DMS79 (cell line): ENCODE measurements at regions not wholly inside any gene's neighbourhood (a gene's known extent, or its start where the extent isn't known, plus 50 kb on each side); places are given as distances from the start of the nearest gene placed in this dataset.
"Not testable (repeated sequence)": the region's sequence is repeated elsewhere in the genome, so short reads cannot be mapped to it uniquely, and the experiment has no call there.

Experiments used
- DNase-seq: peaks from one replicate; lab custom pipeline; 2025; lab: John Stamatoyannopoulos, UW

GRCh38 chr2:228417526-228417925, 236.0 kb upstream of the SPHKAP start:
- DNase-seq, result no peak

GRCh38 chr2:228410061-228410460, 228.6 kb upstream of the SPHKAP start:
- no peak for DNase-seq

DNA sequence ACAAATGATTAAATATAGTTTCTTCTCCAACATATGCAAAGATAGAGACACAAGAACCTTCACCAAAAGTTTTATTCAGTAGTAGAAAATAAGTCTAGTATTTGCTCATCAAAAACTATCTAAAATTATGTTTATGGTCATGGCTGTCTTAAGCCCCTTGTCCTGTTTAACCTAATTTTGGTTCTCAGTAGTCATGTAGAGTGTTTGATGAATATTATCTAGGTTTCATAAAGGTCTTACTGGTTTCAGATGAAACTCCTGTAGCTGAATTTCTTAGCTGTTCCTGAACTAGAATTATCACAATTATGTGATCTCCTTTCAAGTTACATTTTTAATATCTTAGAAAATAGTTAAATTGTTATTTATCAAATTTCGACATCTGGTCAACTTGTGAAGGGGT, 228.0 kb upstream of the SPHKAP start:
- DNase-seq, result no peak

GRCh38 chr2:228408529-228409227, 227.2 kb upstream of the SPHKAP start:
- no peak for DNase-seq

DNA sequence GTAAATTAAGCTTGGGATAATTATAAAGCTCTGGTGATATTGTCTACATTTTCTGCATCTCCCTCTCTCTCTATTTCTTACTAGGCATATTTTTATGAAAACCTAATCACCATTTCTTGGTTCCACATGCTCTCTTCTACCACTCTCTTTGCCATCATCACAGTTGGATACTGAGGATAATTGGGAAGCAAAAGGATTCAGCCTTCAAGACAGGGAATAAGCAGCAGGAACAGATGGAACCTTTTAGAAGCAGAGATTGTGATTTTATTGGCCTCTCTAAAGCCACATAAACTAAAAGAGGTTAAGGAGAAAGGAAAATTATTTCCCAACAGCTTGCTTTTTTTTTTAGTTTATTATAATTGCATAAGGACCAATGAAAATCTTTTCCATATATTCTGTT, 226.3 kb upstream of the SPHKAP start:
- no peak for DNase-seq

GRCh38 chr2:228401065-228401912, 219.8 kb upstream of the SPHKAP start:
- no peak for DNase-seq

DNA sequence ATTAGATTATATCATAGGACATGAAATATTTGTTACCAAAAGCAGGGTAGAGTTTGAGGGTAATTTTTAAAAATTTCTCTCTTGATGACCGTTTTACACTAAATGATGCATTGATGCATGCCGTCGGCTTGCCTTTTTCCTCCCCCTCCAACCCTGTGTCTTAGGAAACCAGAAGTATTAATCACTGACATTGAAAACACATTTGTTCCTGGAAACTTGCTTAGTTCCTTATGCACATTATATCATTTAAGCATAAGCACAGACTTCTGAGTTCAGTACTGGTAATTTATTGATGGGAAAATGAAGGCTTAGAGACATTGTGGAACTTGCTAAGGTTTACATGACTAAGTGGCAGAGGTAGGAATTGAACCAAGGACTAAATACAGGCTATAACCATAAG, 206.3 kb upstream of the SPHKAP start:
- no peak for DNase-seq

DNA sequence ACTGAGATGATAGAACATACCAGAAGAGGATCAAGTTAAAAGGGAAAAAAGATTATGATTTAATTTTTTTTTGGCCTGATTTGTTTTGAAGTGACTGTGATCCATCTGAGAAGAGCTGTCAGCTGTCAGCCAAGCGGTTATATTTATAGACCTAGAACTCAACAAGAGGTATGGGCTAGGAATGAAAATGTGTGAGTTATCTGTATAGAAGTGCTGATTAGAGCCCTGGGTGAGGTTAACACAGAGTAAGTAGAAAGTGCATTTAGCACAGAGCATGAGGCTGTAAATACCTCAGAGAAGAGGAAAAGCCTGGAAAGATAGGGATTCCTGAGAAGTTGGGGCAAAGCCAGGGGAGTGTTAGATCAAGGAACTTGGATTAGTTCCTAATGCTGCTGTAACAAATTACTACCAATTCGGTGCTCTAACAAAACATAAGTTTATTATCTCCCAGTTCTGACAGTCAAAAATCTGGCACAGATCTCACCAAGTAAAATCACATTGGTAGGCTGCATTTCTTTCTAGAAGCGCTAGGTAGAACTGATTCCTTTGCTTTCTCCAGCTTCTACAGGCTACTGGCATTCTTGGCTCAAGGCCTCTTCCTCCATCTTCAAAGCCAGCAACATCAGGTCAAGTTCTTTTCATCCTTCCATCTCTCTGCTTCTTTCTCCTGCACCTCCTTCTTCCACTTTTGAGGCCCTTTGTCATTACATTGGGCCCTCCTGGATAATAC, 197.4 kb upstream of the SPHKAP start:
- DNase-seq, result no peak

GRCh38 chr2:228378233-228378632, 196.7 kb upstream of the SPHKAP start:
- DNase-seq, result no peak

DNA sequence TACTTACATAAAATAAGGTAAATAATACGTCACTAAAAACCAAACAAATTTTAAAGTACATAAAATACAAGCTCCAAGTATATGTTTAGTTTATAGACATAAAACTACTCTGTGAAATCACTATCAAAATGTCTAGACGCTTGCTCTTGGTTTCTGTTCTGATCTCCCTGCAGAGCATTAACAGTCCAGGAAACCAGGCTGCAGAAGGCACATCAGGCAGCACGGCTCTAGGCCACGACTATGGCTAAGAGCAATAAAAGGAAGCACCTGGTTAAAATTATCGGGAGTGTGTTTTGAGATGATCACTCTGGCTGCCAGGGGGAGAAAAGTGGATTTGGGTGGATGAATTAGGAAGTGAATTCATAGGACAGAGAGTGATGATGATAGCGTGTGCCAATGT, 196.0 kb upstream of the SPHKAP start:
- no peak for DNase-seq

DNA sequence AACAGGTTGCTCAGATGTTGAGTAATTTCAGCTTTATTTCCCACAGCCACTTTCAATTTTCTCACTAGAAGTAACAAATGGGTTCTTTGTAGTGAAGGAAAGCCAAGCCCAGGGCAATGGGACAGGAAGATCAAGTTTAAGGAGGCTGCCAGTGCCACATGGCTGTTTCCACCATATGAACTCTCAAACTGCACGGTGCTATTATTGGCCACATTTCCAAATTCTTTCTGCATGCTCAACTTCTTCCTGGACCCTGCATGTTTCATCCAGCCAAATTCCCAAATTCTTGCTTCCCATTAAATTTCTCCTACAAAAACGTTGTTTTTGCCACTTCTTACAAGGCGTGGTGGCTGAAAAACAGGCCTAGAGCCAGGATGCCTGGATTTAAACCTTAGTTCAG, 193.3 kb upstream of the SPHKAP start:
- no peak for DNase-seq

- DNase-seq, result no peak
Observed at GRCh38 chr2:228373191-228373590, 191.7 kb upstream of the SPHKAP start.

DNA sequence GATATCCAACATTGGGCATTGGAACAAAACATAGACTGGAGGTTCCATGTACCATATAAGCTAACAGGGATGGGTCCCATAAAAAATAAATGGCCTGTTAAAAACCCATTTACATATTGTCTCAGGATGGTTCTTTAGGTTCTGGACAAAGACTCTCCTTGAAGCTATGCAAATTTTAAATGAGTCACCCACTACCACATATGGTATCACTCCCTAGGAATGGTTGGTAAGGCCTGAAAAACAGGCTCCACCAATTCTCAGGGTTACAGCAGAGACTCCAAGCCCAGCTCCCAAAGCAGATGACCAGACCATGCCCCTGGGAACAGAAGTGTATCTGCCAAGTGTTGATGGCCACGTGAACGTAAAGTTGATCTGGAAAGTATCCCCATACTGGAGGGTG, 190.7 kb upstream of the SPHKAP start:
- DNase-seq, result no peak

- no peak for DNase-seq
Observed at GRCh38 chr2:228369400-228370031, 188.0 kb upstream of the SPHKAP start.

DNA sequence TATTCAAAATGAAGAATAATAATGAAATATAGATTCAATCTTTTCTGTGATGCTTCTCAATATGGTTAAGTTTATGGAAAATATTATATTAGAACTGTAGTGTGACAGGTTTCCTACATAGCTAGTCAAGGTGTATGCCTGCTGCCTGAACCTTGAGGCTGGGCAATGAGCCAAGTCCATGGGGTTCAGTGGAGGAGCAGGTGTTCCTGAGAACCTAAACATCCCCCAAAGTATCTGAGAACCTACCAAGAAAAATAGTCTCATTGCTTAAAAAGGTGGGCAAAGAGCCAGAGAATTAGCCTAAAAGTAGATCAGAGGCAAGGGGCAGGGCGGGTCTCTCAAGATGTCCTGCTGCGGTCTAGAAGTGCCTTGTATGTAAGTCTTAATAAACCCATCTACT, 185.9 kb upstream of the SPHKAP start:
- peak; percentile 92 for DNase-seq

DNA sequence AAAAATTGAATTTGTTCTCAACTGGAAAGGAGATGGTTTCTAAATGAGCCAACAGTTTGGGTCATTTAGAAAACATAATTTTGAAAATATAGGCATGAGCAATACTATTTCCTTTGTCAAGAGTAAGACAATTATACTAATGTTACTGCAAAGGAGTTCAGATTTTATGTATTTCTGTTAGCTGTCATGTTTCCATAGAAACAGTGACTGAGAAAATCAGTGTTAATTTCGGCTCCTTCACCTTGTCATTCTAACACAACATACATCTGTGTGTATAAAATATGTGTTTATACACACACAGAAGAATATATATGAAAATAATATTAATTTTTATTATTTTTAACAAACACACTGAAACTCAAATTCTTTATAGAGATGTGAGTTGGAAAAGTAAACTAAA, 178.0 kb upstream of the SPHKAP start:
- DNase-seq, result no peak

- DNase-seq, result no peak
Observed at GRCh38 chr2:228355897-228356296, 174.4 kb upstream of the SPHKAP start.

DNA sequence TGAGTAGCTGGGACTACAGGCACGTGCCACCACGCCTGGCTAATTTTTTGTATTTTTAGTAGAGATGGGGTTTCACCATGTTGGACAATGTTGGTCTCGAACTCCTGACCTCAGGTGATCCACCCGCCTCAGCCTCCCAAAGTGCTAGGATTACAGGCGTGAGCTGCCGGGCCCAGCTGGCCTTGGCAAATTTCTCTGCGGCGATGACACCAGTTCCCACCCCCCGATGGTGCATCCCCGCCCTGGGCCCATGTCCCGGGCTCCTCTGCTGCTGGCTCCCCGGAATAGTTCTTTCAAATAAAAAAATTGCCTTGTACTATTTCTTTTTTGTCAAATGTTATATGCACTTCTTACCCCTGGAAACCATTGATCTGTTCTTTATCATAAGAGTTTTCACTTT, 171.5 kb upstream of the SPHKAP start:
- not testable (repeated sequence) for DNase-seq

- peak; percentile 62 for DNase-seq
Observed at GRCh38 chr2:228352048-228352447, 170.6 kb upstream of the SPHKAP start.

DNA sequence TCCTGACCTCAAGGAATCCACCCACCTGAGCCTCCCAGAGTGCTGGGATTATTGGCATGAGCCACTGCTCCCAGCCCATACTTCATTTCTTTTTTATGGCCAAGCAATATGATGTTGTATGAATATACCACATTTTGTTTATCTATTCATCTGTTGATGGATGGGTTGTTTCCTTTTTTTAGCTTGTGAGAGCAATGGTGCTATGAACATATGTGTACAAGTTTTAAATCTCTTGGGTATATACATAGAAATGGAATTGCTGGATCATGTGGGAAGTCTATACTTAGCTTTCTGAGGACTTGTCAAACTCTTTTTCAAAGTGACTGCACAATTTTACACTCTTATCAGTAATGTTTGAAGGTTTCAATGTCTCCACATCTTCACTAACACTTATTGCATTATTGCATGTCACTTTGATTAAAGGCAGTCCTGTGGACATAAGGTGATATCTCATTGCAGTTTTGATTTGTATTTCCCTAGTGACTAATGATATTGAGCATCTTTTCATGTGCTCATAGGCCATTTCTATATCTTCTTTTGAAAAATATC, 167.1 kb upstream of the SPHKAP start:
- no peak for DNase-seq

DNA sequence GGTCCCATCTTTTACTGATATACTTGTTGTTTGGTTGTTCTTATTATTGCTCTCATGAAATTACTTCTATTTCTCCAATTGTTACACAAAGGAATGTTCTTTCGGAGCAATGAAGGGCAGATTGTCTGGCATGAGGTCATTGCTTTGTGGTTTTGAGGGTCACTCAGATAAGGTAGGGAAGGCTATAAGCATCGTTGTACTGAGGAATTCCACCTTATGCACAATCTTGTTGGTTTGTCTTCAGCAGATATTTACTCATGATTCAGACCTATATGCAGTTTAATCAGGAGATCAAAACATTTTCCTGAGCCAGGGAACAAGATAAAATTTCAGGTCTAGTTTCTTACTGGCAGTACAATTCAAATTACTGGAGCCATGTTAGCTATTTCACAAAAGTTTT, 163.0 kb upstream of the SPHKAP start:
- no peak for DNase-seq

- DNase-seq, result no peak
Observed at GRCh38 chr2:228339525-228339924, 158.0 kb upstream of the SPHKAP start.
